GM13976 (cell line): ENCODE measurements at regions not wholly inside any gene's neighbourhood (a gene's known extent, or its start where the extent isn't known, plus 50 kb on each side); places are given as distances from the start of the nearest gene placed in this dataset.

Experiments used
- DNase-seq: peaks from one replicate; pipeline ENCODE4 v3.0.0; 2012; ENCODE audit warnings: low spot score
- in situ Hi-C: fragments of 300-500 bp; cut with MboI; formaldehyde crosslinking; loops from one replicate; pipeline ENCODE4 v1.12.0; 2022; ENCODE audit warnings: low sequenced_read_pairs, mixed read lengths, inconsistent platforms; ENCODE audit not compliant: unreplicated experiment
- TF ChIP-seq, protein P1 (sequence below): IDR thresholded peaks from 2 replicates; pipeline ENCODE4 v1.5.1; 2012; ENCODE audit warnings: borderline replicate concordance, mild to moderate bottlenecking; ENCODE audit not compliant: insufficient read depth; ENCODE audit errors: extremely low read depth, missing control alignments, control extremely low read depth

DNA sequence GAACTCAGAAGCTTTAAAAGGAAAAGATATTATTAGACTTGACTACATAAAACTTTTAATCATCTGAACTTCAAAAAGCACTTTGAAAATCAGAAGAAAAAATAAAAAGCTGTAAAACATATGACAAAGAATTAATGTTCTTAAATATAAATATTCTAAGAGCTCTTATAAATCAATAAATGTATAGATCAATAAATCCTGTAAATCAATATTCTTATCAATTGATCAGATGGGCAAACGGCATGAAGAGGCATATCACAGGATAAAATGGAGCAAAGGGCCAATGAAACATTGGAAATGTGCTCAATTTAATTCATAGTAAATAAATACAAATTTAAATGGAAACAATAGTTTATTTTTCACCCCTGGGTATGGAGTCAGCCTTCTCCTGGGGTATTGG lies 66.1 kb upstream of the SMYD2 start:
- TF ChIP-seq, protein P1, sequence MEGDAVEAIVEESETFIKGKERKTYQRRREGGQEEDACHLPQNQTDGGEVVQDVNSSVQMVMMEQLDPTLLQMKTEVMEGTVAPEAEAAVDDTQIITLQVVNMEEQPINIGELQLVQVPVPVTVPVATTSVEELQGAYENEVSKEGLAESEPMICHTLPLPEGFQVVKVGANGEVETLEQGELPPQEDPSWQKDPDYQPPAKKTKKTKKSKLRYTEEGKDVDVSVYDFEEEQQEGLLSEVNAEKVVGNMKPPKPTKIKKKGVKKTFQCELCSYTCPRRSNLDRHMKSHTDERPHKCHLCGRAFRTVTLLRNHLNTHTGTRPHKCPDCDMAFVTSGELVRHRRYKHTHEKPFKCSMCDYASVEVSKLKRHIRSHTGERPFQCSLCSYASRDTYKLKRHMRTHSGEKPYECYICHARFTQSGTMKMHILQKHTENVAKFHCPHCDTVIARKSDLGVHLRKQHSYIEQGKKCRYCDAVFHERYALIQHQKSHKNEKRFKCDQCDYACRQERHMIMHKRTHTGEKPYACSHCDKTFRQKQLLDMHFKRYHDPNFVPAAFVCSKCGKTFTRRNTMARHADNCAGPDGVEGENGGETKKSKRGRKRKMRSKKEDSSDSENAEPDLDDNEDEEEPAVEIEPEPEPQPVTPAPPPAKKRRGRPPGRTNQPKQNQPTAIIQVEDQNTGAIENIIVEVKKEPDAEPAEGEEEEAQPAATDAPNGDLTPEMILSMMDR: no peak
- DNase-seq: no peak
- in situ Hi-C loops: no loop called here

DNA sequence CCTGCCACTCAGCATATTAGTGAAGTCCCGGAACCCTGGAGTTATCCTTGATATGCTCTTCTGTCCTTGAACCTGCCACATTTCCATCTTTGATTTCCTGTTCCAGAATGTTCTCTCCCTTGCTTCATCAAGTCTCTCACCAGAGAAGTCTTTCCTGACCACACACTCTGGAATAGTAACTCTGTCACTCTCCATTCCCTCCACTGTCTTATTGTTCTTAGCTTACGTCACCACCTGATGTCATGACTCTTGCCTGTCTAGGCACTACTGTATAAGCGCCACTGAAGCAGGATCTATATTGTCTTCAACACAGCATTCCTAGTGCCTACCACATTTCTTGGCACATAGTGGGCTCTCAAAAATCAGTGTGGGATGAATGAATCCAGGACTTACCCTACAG lies 65.4 kb upstream of the SMYD2 start:
- TF ChIP-seq, protein P1: no peak
- DNase-seq: no peak
- in situ Hi-C loops: no loop called here

DNA sequence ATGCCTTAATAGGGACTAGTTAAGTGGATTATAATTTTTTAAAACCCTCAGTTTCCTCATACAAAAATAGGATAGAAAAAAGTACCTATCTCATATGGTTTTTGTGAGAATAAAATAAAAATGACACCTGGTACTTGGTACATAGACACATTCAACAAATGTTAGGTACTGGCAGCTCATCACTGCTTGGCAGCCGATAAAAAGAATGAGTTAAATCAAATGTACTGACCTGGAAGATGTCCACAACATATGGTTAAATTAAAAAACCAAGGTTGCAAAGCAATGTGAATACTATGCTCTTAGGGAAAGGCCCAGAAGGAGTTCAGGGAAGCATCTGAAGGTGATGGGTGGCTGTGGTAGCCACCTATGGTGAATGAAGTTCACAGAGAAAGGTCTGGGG lies 64.9 kb upstream of the SMYD2 start:
- no peak for DNase-seq
- in situ Hi-C loops: no loop called here
- TF ChIP-seq, protein P1: no peak

DNA sequence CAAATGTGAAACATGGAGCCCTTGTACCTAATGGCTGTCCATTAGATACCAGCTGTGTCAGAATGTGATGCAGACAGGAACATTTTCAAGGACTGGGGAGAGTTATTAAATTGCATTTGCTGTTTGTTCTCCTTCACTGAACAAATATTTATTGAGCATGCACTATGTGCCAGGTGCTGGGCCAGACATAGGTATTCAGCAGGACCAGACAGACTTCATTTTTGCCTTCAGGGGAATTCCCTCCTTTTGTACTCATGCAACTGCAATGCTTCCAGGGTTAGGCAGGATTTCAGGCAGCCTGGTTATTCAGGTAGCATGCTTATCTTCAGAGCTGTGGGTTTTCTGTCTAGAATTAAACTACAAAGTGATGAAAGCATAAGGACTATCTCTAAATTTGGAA lies 64.2 kb upstream of the SMYD2 start:
- in situ Hi-C loops: no loop called here
- DNase-seq: no peak
- TF ChIP-seq, protein P1: no peak

DNA sequence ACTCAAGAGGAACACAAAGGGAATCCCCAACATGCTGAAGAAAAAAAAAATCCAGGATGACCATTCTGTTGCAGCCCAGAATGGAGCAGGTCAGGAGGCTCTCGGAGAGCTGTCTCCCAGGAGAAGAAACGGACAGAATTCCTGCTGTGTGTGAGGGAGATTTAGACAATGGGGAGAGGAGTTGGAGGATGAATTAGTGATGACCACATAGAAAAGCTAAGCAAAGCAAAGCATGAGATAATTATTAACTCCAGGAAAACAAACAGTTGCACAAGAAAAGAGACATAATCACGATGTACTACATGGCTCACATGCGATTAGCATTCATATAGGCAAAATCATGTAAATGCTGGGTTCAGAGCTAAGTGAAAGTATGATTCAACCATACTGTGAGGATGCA lies 61.1 kb upstream of the SMYD2 start:
- TF ChIP-seq, protein P1: no peak
- in situ Hi-C loops: no loop called here
- no peak for DNase-seq

DNA sequence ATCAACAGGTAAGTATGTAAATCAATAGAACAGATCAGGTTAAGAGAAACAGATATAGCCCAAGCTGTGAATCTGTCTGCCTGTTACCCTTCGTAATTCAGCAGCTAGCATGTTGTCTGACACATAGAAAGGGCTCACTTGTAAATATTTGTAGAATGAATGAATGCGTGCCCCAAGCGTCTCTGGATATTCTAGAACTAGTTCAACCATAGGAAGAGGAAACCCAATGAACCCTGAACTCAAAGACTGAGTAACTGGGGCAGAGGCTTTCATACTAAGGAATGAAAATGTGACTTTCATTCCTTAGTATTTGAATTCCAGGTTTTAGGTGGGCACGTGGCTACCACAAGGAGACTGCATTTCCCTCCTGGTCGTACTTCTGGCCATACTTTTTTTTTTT lies 60.1 kb upstream of the SMYD2 start:
- in situ Hi-C loops: no loop called here
- TF ChIP-seq, protein P1: no peak
- no peak for DNase-seq
